D721Med (cell line): ENCODE measurements at regions not wholly inside any gene's neighbourhood (a gene's known extent, or its start where the extent isn't known, plus 50 kb on each side); places are given as distances from the start of the nearest gene placed in this dataset.

Experiments
- DNase-seq: peaks from one replicate; pipeline ENCODE4 v3.0.0; 2011; ENCODE audit warnings: low spot score; ENCODE audit not compliant: insufficient read length
- FAIRE-seq: peaks from 2 replicates; lab custom pipeline; 2011; peaks lifted over from hg19 to GRCh38; lab: Jason Lieb, UNC
- TF ChIP-seq, protein P1 (sequence below): IDR thresholded peaks from 2 replicates; pipeline ENCODE4 v1.5.1; 2012; ENCODE audit warnings: mild to moderate bottlenecking, control low read depth; ENCODE audit not compliant: insufficient read depth; ENCODE audit errors: missing control alignments

- DNase-seq (no peak), FAIRE-seq (no peak)
- TF ChIP-seq, protein P1, sequence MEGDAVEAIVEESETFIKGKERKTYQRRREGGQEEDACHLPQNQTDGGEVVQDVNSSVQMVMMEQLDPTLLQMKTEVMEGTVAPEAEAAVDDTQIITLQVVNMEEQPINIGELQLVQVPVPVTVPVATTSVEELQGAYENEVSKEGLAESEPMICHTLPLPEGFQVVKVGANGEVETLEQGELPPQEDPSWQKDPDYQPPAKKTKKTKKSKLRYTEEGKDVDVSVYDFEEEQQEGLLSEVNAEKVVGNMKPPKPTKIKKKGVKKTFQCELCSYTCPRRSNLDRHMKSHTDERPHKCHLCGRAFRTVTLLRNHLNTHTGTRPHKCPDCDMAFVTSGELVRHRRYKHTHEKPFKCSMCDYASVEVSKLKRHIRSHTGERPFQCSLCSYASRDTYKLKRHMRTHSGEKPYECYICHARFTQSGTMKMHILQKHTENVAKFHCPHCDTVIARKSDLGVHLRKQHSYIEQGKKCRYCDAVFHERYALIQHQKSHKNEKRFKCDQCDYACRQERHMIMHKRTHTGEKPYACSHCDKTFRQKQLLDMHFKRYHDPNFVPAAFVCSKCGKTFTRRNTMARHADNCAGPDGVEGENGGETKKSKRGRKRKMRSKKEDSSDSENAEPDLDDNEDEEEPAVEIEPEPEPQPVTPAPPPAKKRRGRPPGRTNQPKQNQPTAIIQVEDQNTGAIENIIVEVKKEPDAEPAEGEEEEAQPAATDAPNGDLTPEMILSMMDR: no peak
Observed at GRCh38 chrX:14220386-14220944, 190.8 kb upstream of the GEMIN8 start.

DNA sequence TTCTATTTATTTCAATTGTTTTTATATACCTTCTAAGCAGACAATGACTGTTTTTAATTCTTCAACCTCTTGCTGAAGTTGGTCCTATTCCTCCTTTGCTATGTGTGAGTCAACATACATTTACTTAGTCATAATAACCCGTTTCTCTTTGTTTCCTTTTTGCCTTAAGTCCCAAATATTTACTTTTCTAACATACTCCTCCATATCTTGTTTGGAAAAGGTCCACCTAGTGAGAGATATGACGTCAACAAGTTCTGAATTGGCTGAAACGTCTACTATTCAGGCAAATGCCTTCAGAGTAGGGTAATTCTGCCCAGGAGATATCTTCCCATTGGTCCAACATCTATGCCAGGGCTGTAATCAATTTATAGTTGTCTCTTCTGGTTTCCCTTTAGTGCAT lies 179.3 kb upstream of the GEMIN8 start:
- TF ChIP-seq, protein P1: no peak
- FAIRE-seq: no peak
- DNase-seq: no peak

GRCh38 chrX:14194711-14195110 lies 165.0 kb upstream of the GEMIN8 start:
- TF ChIP-seq, protein P1: no peak
- DNase-seq (no peak), FAIRE-seq (no peak)

DNA sequence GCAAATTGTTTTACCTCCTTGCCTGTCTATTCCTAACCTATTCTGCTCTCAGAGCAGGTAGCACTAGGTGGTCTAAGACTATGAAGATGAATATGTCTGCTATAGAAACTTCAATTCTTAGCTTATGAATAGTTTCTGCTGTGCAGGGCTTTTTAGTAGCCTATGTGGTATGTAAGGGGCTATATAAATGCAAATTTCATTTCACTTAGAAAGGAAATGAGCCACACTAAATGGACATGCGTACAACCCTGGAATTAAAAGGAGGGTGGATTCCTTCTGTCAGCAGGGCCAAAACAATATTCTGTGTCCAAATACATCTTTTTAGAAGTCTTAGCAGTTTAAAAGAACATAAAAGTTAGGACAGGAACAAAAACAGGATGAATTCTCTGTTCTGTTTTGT lies 163.9 kb upstream of the GEMIN8 start:
- TF ChIP-seq, protein P1: no peak
- FAIRE-seq: no peak
- no peak for DNase-seq

- FAIRE-seq (no peak), DNase-seq (no peak)
- TF ChIP-seq, protein P1: no peak
Observed at GRCh38 chrX:14173873-14174272, 144.2 kb upstream of the GEMIN8 start.

DNA sequence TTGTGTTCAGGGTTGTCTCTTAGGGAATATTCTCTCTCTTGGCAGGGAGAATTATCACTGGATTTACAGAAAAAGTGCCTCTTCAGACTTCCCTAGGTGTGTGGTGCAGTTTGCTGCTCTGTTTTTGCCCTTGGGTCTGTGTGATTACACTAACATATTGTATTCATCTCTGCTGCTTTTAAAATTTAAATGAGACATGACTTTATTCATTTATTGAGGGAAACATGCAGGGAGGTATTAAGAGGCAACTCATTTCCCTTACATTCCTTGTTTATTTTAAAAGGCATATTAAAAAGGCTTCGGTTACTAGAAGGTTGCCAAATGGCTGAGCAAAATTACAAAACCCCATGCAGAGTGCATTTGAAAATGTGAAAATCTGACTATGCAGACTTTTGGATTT lies 135.1 kb upstream of the GEMIN8 start:
- TF ChIP-seq, protein P1: no peak
- no peak for DNase-seq
- FAIRE-seq: no peak

DNA sequence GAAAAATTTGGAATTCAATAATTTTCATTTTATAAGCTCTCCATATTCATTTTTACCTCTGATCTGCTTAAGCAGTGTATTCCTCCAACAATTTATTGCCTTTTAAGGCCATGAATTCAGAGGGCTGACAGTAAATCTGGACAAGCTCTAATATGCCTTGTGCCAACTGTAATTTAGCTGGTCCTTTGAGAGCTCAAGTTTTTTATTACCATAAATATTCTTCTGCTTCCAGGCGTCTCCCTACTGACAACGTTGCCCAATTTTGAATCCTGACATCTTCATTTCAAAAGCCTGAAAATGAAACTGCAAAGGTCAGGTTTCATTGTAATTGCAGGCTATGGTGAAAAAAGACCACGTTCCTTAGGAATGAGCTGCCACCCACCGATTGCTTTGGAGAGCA lies 95.8 kb upstream of the GEMIN8 start:
- TF ChIP-seq, protein P1: no peak
- FAIRE-seq (no peak), DNase-seq (no peak)
